GM12864 (cell line): ENCODE measurements at regions not wholly inside any gene's neighbourhood (a gene's known extent, or its start where the extent isn't known, plus 50 kb on each side); places are given as distances from the start of the nearest gene placed in this dataset.

Experiments used
- DNase-seq: peaks from one replicate; pipeline ENCODE4 v3.0.0-alpha.2; 2011; ENCODE audit warnings: low read depth
- H3K4me3 ChIP-seq: 2 replicates; pipeline ENCODE4 v1.5.1; 2011; ENCODE audit warnings: mild to moderate bottlenecking, low read depth, low read length, control low read depth
- CTCF ChIP-seq: IDR thresholded peaks from 2 replicates; pipeline ENCODE4 v1.5.1; 2011; ENCODE audit warnings: low read depth, mild to moderate bottlenecking, moderate library complexity, low read length, control low read depth, inconsistent platforms; ENCODE audit errors: missing control alignments

DNA sequence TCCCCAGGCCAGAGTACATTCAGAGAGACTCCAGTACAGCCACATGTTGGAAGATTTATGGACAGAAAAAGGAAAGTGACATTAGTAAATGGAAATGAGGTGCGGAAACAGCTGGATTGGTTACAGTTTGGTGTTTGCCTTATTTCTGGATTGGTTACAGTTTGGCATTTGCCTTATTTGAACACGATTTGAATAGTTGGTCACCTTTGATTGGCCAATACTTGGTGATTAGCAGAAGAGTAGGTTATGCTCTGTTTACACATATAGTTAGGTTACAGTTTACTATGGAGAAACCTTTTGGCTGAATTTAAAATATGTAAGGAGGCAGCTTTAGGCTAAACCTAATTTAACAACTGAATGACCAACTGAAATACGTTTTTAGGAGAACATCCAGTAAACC, 173.7 kb downstream of the AASDH start:
- no peak for DNase-seq
- H3K4me3 ChIP-seq, result no peak overlapping the region
- no peak for TF ChIP-seq CTCF

DNA sequence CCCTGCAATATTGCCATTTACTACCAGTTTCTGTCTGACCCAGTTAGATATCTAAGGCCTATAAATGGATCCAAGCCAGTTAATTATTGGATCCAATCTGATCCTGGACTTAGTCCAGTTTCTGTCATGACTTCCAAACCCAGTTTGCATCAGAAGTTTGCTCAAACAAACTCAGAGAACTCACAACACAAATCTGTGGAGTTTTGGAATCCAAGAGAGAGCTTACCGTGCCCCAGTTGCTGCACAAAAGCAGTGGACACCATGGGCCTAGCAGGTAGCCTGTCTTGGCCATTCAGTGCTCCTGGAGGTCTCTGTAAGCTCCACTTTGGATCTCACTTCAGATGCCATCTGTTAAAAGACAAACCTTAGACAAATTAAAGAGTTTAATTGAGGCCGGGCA, 174.5 kb downstream of the AASDH start:
- H3K4me3 ChIP-seq, result no peak overlapping the region
- TF ChIP-seq CTCF, result no peak
- DNase-seq, result no peak

- TF ChIP-seq CTCF, result no peak
- DNase-seq, result no peak
- H3K4me3 ChIP-seq, result no peak overlapping the region
Measured at GRCh38 chr4:56211202-56211601, 176.1 kb downstream of the AASDH start.

DNA sequence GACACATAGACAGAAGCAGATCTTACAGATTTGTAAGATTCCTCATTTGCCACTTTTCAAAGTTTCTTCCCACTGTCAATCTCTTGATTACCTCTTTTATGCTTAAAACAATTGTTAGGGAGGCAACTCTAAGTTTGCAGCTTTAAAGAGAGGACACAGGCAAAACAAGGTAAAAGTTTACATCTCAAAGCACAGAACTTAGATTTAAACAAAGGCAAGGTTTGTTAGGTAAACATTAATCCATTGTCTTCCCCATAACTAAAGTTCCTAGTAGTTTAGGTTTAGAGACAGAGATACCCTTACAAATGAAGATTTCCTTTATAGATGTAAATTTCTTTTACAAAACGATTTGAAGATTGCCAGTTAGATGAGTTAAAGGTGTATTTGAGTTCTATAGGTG, 176.9 kb downstream of the AASDH start:
- H3K4me3 ChIP-seq, result no peak overlapping the region
- no peak for DNase-seq
- TF ChIP-seq CTCF, result no peak

- H3K4me3 ChIP-seq, result no peak overlapping the region
- DNase-seq, result no peak
- TF ChIP-seq CTCF, result no peak
Measured at GRCh38 chr4:56209767-56210166, 177.5 kb downstream of the AASDH start.

DNA sequence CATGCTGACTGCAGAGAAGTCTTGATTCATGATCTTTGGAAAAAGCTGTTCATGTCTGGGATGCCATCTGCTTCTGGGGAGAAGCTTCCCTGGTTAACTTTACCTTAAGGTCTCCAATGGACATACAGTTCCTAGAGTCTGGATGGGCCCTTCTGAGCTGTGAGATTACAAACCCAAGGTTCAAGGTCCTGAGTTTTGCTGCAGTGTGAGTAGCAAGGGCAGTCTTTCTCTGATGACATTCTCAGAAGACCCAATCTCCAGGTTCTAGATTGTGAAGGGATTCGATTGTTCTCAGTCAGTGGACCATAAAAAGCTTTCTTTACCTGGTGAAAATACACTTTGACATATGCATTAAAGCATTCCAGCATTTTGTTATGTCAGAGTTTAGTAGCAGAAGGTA, 179.2 kb downstream of the AASDH start:
- TF ChIP-seq CTCF, result no peak
- H3K4me3 ChIP-seq, result no peak overlapping the region
- no peak for DNase-seq

DNA sequence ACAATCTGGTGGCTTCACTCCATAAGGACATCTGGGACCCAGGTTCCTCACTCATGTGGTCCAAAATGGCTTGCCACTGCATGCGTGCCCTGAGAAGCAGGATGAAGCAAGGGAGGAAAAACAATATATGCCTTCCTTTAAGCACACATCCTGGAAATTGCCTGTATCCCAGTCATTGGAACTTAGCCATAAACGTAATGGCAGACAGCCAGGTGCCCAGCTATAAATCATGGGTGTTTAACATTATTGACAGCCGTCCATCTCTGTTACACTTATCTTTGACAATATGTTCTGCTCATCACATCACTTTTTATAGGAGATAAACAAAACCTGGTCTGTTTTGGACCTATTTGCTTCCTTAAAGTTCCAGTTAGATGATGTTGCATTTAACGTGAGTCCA, 181.0 kb downstream of the AASDH start:
- H3K4me3 ChIP-seq, result no peak overlapping the region
- TF ChIP-seq CTCF, result no peak
- DNase-seq, result no peak
